ENCODE measurements at regions not wholly inside any gene's neighbourhood (a gene's known extent, or its start where the extent isn't known, plus 50 kb on each side); places are given as distances from the start of the nearest gene placed in this dataset.

GRCh38 chr13:72293206-72293605 lies 426.2 kb upstream of the DACH1 start:
- TF ChIP-seq CTCF (IDR thresholded peaks at IDR 0.05; ENCODE audit: low read length) (no peak), EZH2 (IDR thresholded peaks at IDR 0.05; ENCODE audit: borderline replicate concordance, low read length) (no peak)

Data from OCI-LY1 (cell line).